ENCODE measurements at regions not wholly inside any gene's neighbourhood (a gene's known extent, or its start where the extent isn't known, plus 50 kb on each side); places are given as distances from the start of the nearest gene placed in this dataset.
"Not testable (repeated sequence)": the region's sequence is repeated elsewhere in the genome, so short reads cannot be mapped to it uniquely, and the experiment has no call there.

- no peak for DNase-seq (ENCODE audit: low read depth in 1 of 2, low spot score in 1 of 2)
- H3K27me3 ChIP-seq: no peaks in the 10 kb centered on the region
- no peak for TF ChIP-seq CTCF (IDR thresholded peaks at IDR 0.05; ENCODE audit: low read depth, low read length)
Observed at GRCh38 chr2:58475756-58476155, 234.6 kb upstream of the FANCL start.

GRCh38 chr2:58473165-58473564 lies 232.0 kb upstream of the FANCL start:
- no peaks in the 10 kb centered on the region for H3K36me3 ChIP-seq
- DNase-seq (ENCODE audit: low read depth in 1 of 2, low spot score in 1 of 2): no peak
- no peak for TF ChIP-seq CTCF (IDR thresholded peaks at IDR 0.05; ENCODE audit: low read depth, low read length)
- no peak overlapping the region for H3K4me3 ChIP-seq
- no peaks in the 10 kb centered on the region for H3K27me3 ChIP-seq
- no peaks in the 10 kb centered on the region for H3K4me1 ChIP-seq (ENCODE audit: low read depth)
- no peaks in the 10 kb centered on the region for H3K9me3 ChIP-seq (ENCODE audit: low read depth)
- H3K27ac ChIP-seq: no peak overlapping the region

More at GRCh38 chr2:58475756-58476155, 234.6 kb upstream of the FANCL start:
- Histone ChIP-seq H3K27ac (no peak overlapping the region), H3K4me3 (no peak overlapping the region), H3K9me3 (ENCODE audit: low read depth) (no peaks in the 10 kb centered on the region), H3K4me1 (ENCODE audit: low read depth) (no peaks in the 10 kb centered on the region), H3K36me3 (no peaks in the 10 kb centered on the region)

- no peak for DNase-seq (ENCODE audit: low read depth in 1 of 2, low spot score in 1 of 2)
- no peak for TF ChIP-seq CTCF (IDR thresholded peaks at IDR 0.05; ENCODE audit: low read depth, low read length)
- Histone ChIP-seq H3K4me1 (ENCODE audit: low read depth) (no peaks in the 10 kb centered on the region), H3K4me3 (no peak overlapping the region), H3K27me3 (no peaks in the 10 kb centered on the region), H3K27ac (no peak overlapping the region), H3K9me3 (ENCODE audit: low read depth) (no peaks in the 10 kb centered on the region), H3K36me3 (no peaks in the 10 kb centered on the region)
Observed at GRCh38 chr2:58466804-58467203, 225.7 kb upstream of the FANCL start.

- H3K27ac ChIP-seq; H3K4me3 ChIP-seq; H3K36me3 ChIP-seq; H3K27me3 ChIP-seq; H3K4me1 ChIP-seq (ENCODE audit: low read depth); DNase-seq (ENCODE audit: low read depth in 1 of 2, low spot score in 1 of 2); H3K9me3 ChIP-seq (ENCODE audit: low read depth): not testable (repeated sequence)
Observed at GRCh38 chr2:58466021-58466420, 224.9 kb upstream of the FANCL start.

- DNase-seq (ENCODE audit: low read depth in 1 of 2, low spot score in 1 of 2): no peak
- no peaks in the 10 kb centered on the region for H3K9me3 ChIP-seq (ENCODE audit: low read depth)
- no peak overlapping the region for H3K4me3 ChIP-seq
- no peaks in the 10 kb centered on the region for H3K27me3 ChIP-seq
- no peaks in the 10 kb centered on the region for H3K4me1 ChIP-seq (ENCODE audit: low read depth)
- no peaks in the 10 kb centered on the region for H3K36me3 ChIP-seq
- H3K27ac ChIP-seq: no peak overlapping the region
- no peak for TF ChIP-seq CTCF (IDR thresholded peaks at IDR 0.05; ENCODE audit: low read depth, low read length)
Observed at GRCh38 chr2:58460670-58461069, 219.5 kb upstream of the FANCL start.

- Histone ChIP-seq H3K4me3 (no peak overlapping the region), H3K27ac (no peak overlapping the region), H3K9me3 (ENCODE audit: low read depth) (no peaks in the 10 kb centered on the region), H3K36me3 (no peaks in the 10 kb centered on the region), H3K27me3 (no peaks in the 10 kb centered on the region), H3K4me1 (ENCODE audit: low read depth) (no peaks in the 10 kb centered on the region)
- no peak for DNase-seq (ENCODE audit: low read depth in 1 of 2, low spot score in 1 of 2)
- TF ChIP-seq CTCF (IDR thresholded peaks at IDR 0.05; ENCODE audit: low read depth, low read length): no peak
Observed at GRCh38 chr2:58449286-58450010, 208.3 kb upstream of the FANCL start.
